ENCODE measurements at regions not wholly inside any gene's neighbourhood (a gene's known extent, or its start where the extent isn't known, plus 50 kb on each side); places are given as distances from the start of the nearest gene placed in this dataset.

DNA sequence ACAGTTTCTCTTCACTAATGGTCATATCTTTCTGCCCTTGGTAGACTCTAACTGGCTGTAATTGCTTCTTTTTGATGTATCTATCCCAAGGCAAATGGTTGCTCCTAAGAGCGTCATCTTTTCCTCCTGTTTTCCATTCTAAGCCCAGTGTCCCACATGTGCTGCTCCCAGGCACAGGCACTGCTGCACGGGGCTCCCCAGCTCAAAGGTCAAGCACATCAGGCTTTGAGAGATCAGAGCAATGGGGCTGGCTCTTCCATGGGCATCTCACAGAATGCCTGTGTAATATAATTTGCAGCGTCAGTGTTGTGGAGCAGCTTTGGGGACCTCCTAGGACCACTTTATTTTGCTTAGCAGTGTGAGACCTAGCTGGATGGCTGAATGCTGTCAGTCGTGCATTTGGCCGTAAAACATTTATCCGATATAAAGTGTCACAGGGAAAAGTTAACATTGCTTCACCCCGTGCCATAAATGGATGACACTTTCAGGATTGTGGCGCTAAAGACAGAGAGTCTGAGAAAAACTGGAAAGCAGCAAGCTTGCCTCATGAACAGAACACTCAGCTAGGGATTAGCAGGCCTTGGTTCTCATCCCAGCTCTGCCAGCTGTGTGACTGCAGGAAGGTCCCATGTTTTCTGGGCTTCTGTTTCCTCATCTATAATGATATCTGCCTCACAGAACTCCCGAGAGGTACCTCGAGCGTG lies 277.5 kb upstream of the TBL1XR1 start:
- peaks cover 26% of the 10 kb centered on the region for H3K4me1 Mint-ChIP-seq (ENCODE audit: insufficient read depth, unreplicated experiment)
- ChIA-PET CTCF (interaction anchor here (0.6 to 1.7 kb wide), 5 partner anchors 12 to 704 kb away, joined by 3 to 5 read pairs (median 3); no protein-coding TSS in a partner anchor), POLR2A (interaction anchor here (0.6 kb wide), 1 partner anchor 118 kb away, joined by 3 read pairs; no protein-coding TSS in a partner anchor)
- BruUV-seq (replicated peaks), result no TSS peak
- H3K9me3 Mint-ChIP-seq (ENCODE audit: unreplicated experiment), result no peaks in the 10 kb centered on the region
- no peaks in the 10 kb centered on the region for H3K27me3 Mint-ChIP-seq (ENCODE audit: insufficient read depth, unreplicated experiment)
- H3K27ac Mint-ChIP-seq (ENCODE audit: low read depth, unreplicated experiment), result no peak overlapping the region
- intact Hi-C loops (cut with micrococcal nuclease), result loop anchor here (10.0 kb wide), 2 partner anchors 120 to 340 kb away; no protein-coding TSS in a partner anchor
- H3K4me3 Mint-ChIP-seq (ENCODE audit: unreplicated experiment), result no peak overlapping the region
- DNase-seq (ENCODE audit: unreplicated experiment), result no peak
- H3K36me3 Mint-ChIP-seq (ENCODE audit: insufficient read depth, unreplicated experiment), result peaks cover 7% of the 10 kb centered on the region
- TF ChIP-seq CTCF (IDR thresholded peaks at IDR 0.05; ENCODE audit: unreplicated experiment), result no peak

- H3K27ac Mint-ChIP-seq (ENCODE audit: low read depth, unreplicated experiment), result no peak overlapping the region
- no peaks in the 10 kb centered on the region for H3K9me3 Mint-ChIP-seq (ENCODE audit: unreplicated experiment)
- intact Hi-C loops (cut with micrococcal nuclease), result loop anchor here (10.0 kb wide), 2 partner anchors 119 to 339 kb away; no protein-coding TSS in a partner anchor
- ChIA-PET POLR2A (interaction anchor here (0.6 kb wide), 1 partner anchor 118 kb away, joined by 3 read pairs; no protein-coding TSS in a partner anchor), CTCF (interaction anchor here (0.6 to 1.7 kb wide), 5 partner anchors 13 to 703 kb away, joined by 3 to 5 read pairs (median 3); no protein-coding TSS in a partner anchor)
- H3K4me1 Mint-ChIP-seq (ENCODE audit: insufficient read depth, unreplicated experiment), result peaks cover 26% of the 10 kb centered on the region
- TF ChIP-seq CTCF (IDR thresholded peaks at IDR 0.05; ENCODE audit: unreplicated experiment), result no peak
- no peak for DNase-seq (ENCODE audit: unreplicated experiment)
- no TSS peak for BruUV-seq (replicated peaks)
- no peaks in the 10 kb centered on the region for H3K27me3 Mint-ChIP-seq (ENCODE audit: insufficient read depth, unreplicated experiment)
- peaks cover 7% of the 10 kb centered on the region for H3K36me3 Mint-ChIP-seq (ENCODE audit: insufficient read depth, unreplicated experiment)
- no peak overlapping the region for H3K4me3 Mint-ChIP-seq (ENCODE audit: unreplicated experiment)
Observed at GRCh38 chr3:177475356-177475665, 278.0 kb upstream of the TBL1XR1 start.

GRCh38 chr3:177476495-177476894 lies 279.2 kb upstream of the TBL1XR1 start:
- intact Hi-C loops (cut with micrococcal nuclease), result loop anchor here (10.0 kb wide), 2 partner anchors 118 to 338 kb away; no protein-coding TSS in a partner anchor
- ChIA-PET CTCF (interaction anchor here (0.6 to 1.7 kb wide), 4 partner anchors 27 to 119 kb away, joined by 3 to 7 read pairs (median 4); no protein-coding TSS in a partner anchor), POLR2A (interaction anchor here (1.0 to 2.8 kb wide), 2 partner anchors 27 to 120 kb away, joined by 3 to 14 read pairs; no protein-coding TSS in a partner anchor)
- DNase-seq (ENCODE audit: unreplicated experiment), result no peak
- peaks cover 7% of the 10 kb centered on the region for H3K36me3 Mint-ChIP-seq (ENCODE audit: insufficient read depth, unreplicated experiment)
- H3K9me3 Mint-ChIP-seq (ENCODE audit: unreplicated experiment), result no peaks in the 10 kb centered on the region
- no peaks in the 10 kb centered on the region for H3K27me3 Mint-ChIP-seq (ENCODE audit: insufficient read depth, unreplicated experiment)
- no peak for TF ChIP-seq CTCF (IDR thresholded peaks at IDR 0.05; ENCODE audit: unreplicated experiment)
- H3K27ac Mint-ChIP-seq (ENCODE audit: low read depth, unreplicated experiment), result no peak overlapping the region
- H3K4me3 Mint-ChIP-seq (ENCODE audit: unreplicated experiment), result no peak overlapping the region
- no TSS peak for BruUV-seq (replicated peaks)
- peaks cover 23% of the 10 kb centered on the region for H3K4me1 Mint-ChIP-seq (ENCODE audit: insufficient read depth, unreplicated experiment)

GRCh38 chr3:177476921-177477435 lies 279.7 kb upstream of the TBL1XR1 start:
- no TSS peak for BruUV-seq (replicated peaks)
- Mint-ChIP-seq H3K4me1 (ENCODE audit: insufficient read depth, unreplicated experiment) (peaks cover 23% of the 10 kb centered on the region), H3K27me3 (ENCODE audit: insufficient read depth, unreplicated experiment) (no peaks in the 10 kb centered on the region), H3K36me3 (ENCODE audit: insufficient read depth, unreplicated experiment) (peaks cover 7% of the 10 kb centered on the region), H3K27ac (ENCODE audit: low read depth, unreplicated experiment) (no peak overlapping the region), H3K9me3 (ENCODE audit: unreplicated experiment) (no peaks in the 10 kb centered on the region), H3K4me3 (ENCODE audit: unreplicated experiment) (no peak overlapping the region)
- POLR2A ChIA-PET, result interaction anchor here (1.3 to 2.8 kb wide), 4 partner anchors 28 to 281 kb away, joined by 4 to 32 read pairs (median 14); partner anchors contain the start of gene TBL1XR1
- intact Hi-C loops (cut with micrococcal nuclease), result loop anchor here (10.0 kb wide), 2 partner anchors 118 to 338 kb away; no protein-coding TSS in a partner anchor
- no peak for TF ChIP-seq CTCF (IDR thresholded peaks at IDR 0.05; ENCODE audit: unreplicated experiment)
- CTCF ChIA-PET, result interaction anchor here (0.6 kb wide), 1 partner anchor 119 kb away, joined by 3 read pairs; no protein-coding TSS in a partner anchor
- no peak for DNase-seq (ENCODE audit: unreplicated experiment)
